ENCODE measurements at regions not wholly inside any gene's neighbourhood (a gene's known extent, or its start where the extent isn't known, plus 50 kb on each side); places are given as distances from the start of the nearest gene placed in this dataset.

GRCh38 chr13:103218253-103218652, 152.0 kb upstream of the SLC10A2 start:
- Histone ChIP-seq H3K4me1 (ENCODE audit: insufficient read depth, low read length, poor library complexity, severe bottlenecking) (no peaks in the 10 kb centered on the region), H4K20me1 (ENCODE audit: insufficient read depth, low read length) (no peaks in the 10 kb centered on the region), H2AFZ (ENCODE audit: low read length) (no peak overlapping the region), H3K36me3 (ENCODE audit: insufficient read depth, low read length) (no peaks in the 10 kb centered on the region), H3K79me2 (ENCODE audit: insufficient read depth, low read depth, low read length) (no peaks in the 10 kb centered on the region), H3K9me3 (ENCODE audit: low read length) (no peaks in the 10 kb centered on the region), H3K4me2 (ENCODE audit: low read length) (no peak overlapping the region), H3K4me3 (ENCODE audit: low read depth, low read length, poor library complexity, severe bottlenecking) (no peak overlapping the region), H3K9me2 (ENCODE audit: insufficient read depth, low read length) (no peaks in the 10 kb centered on the region), H3K27ac (ENCODE audit: low read depth, low read length, poor library complexity, severe bottlenecking) (no peak overlapping the region)
- intact Hi-C loops (cut with micrococcal nuclease; ENCODE audit: unreplicated experiment), result no loop called here
- TF ChIP-seq EZH2phosphoT487 (IDR thresholded peaks at IDR 0.05; ENCODE audit: borderline replicate concordance, low read depth, low read length), result no peak
- ChIA-PET POLR2A (no interaction called here), CTCF (ENCODE audit: unreplicated experiment) (no interaction called here)
- BruUV-seq (replicated peaks), result no TSS peak
- no peak for DNase-seq (ENCODE audit: low spot score)

GRCh38 chr13:103213152-103213551, 146.9 kb upstream of the SLC10A2 start:
- H3K4me3 ChIP-seq (ENCODE audit: low read depth, low read length, poor library complexity, severe bottlenecking), result no peak overlapping the region
- no peaks in the 10 kb centered on the region for H3K4me1 ChIP-seq (ENCODE audit: insufficient read depth, low read length, poor library complexity, severe bottlenecking)
- H3K27ac ChIP-seq (ENCODE audit: low read depth, low read length, poor library complexity, severe bottlenecking), result no peak overlapping the region
- no peak for DNase-seq (ENCODE audit: low spot score)
- H4K20me1 ChIP-seq (ENCODE audit: insufficient read depth, low read length), result no peaks in the 10 kb centered on the region
- no peaks in the 10 kb centered on the region for H3K9me3 ChIP-seq (ENCODE audit: low read length)
- H3K4me2 ChIP-seq (ENCODE audit: low read length), result no peak overlapping the region
- CTCF ChIA-PET (ENCODE audit: unreplicated experiment), result interaction anchor here (0.6 kb wide), 1 partner anchor 1837 kb away, joined by 3 read pairs; no protein-coding TSS in a partner anchor
- no peaks in the 10 kb centered on the region for H3K79me2 ChIP-seq (ENCODE audit: insufficient read depth, low read depth, low read length)
- no peak overlapping the region for H2AFZ ChIP-seq (ENCODE audit: low read length)
- intact Hi-C loops (cut with micrococcal nuclease; ENCODE audit: unreplicated experiment), result no loop called here
- no peaks in the 10 kb centered on the region for H3K36me3 ChIP-seq (ENCODE audit: insufficient read depth, low read length)
- H3K9me2 ChIP-seq (ENCODE audit: insufficient read depth, low read length), result no peaks in the 10 kb centered on the region
- no TSS peak for BruUV-seq (replicated peaks)
- POLR2A ChIA-PET, result no interaction called here
- no peak for TF ChIP-seq EZH2phosphoT487 (IDR thresholded peaks at IDR 0.05; ENCODE audit: borderline replicate concordance, low read depth, low read length)

GRCh38 chr13:103210348-103210747, 144.1 kb upstream of the SLC10A2 start:
- H4K20me1 ChIP-seq (ENCODE audit: insufficient read depth, low read length), result no peaks in the 10 kb centered on the region
- ChIA-PET POLR2A (no interaction called here), CTCF (ENCODE audit: unreplicated experiment) (no interaction called here)
- no peak overlapping the region for H3K4me3 ChIP-seq (ENCODE audit: low read depth, low read length, poor library complexity, severe bottlenecking)
- H3K9me3 ChIP-seq (ENCODE audit: low read length), result no peaks in the 10 kb centered on the region
- no TSS peak for BruUV-seq (replicated peaks)
- H3K79me2 ChIP-seq (ENCODE audit: insufficient read depth, low read depth, low read length), result no peaks in the 10 kb centered on the region
- H3K4me1 ChIP-seq (ENCODE audit: insufficient read depth, low read length, poor library complexity, severe bottlenecking), result no peaks in the 10 kb centered on the region
- H3K27ac ChIP-seq (ENCODE audit: low read depth, low read length, poor library complexity, severe bottlenecking), result no peak overlapping the region
- H2AFZ ChIP-seq (ENCODE audit: low read length), result no peak overlapping the region
- TF ChIP-seq CTCF (conservative IDR thresholded peaks at IDR 0.05; ENCODE audit: low read length) (no peak), EZH2phosphoT487 (IDR thresholded peaks at IDR 0.05; ENCODE audit: borderline replicate concordance, low read depth, low read length) (no peak)
- DNase-seq (ENCODE audit: low spot score), result no peak
- H3K4me2 ChIP-seq (ENCODE audit: low read length), result no peak overlapping the region
- intact Hi-C loops (cut with micrococcal nuclease; ENCODE audit: unreplicated experiment), result no loop called here
- no peaks in the 10 kb centered on the region for H3K9me2 ChIP-seq (ENCODE audit: insufficient read depth, low read length)
- H3K36me3 ChIP-seq (ENCODE audit: insufficient read depth, low read length), result no peaks in the 10 kb centered on the region

DNA sequence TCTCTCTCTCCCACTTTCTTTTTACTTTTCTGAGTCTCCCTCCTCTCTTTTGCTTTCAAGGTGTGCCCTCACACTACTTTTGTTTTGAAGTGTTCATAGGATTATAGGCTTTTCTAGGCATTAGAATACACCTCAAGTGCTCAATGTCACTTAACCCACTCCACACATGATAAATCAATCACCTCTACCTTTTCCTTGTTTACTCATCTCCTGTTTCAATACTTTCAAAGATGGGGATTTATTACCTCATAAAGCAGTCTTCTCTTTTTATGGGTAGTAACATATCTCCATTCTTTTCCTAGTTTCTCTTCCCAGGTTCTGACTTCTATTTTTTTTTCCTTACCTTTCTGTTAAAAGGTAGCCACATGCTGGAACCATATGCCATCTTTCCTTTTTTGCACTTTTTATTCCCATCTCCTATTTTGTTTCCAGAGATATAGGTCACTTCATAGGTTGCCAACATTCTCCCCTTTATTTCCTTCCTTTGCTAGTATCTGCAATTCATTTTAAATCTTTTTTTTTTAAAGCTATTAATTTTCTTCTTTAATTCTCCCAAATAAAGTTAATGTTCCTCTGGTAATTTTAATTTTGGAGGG, 137.6 kb upstream of the SLC10A2 start:
- CTCF ChIA-PET (ENCODE audit: unreplicated experiment), result no interaction called here

More for the DNA sequence above, 137.6 kb upstream of the SLC10A2 start:
- H3K79me2 ChIP-seq (ENCODE audit: insufficient read depth, low read depth, low read length), result no peaks in the 10 kb centered on the region
- H3K36me3 ChIP-seq (ENCODE audit: insufficient read depth, low read length), result no peaks in the 10 kb centered on the region
- no peak for TF ChIP-seq EZH2phosphoT487 (IDR thresholded peaks at IDR 0.05; ENCODE audit: borderline replicate concordance, low read depth, low read length)
- no peak for TF ChIP-seq CTCF (conservative IDR thresholded peaks at IDR 0.05; ENCODE audit: low read length)
- H4K20me1 ChIP-seq (ENCODE audit: insufficient read depth, low read length), result no peaks in the 10 kb centered on the region
- intact Hi-C loops (cut with micrococcal nuclease; ENCODE audit: unreplicated experiment), result no loop called here
- no peak overlapping the region for H3K27ac ChIP-seq (ENCODE audit: low read depth, low read length, poor library complexity, severe bottlenecking)
- H3K4me1 ChIP-seq (ENCODE audit: insufficient read depth, low read length, poor library complexity, severe bottlenecking), result no peaks in the 10 kb centered on the region
- BruUV-seq (replicated peaks), result no TSS peak
- H3K4me2 ChIP-seq (ENCODE audit: low read length), result no peak overlapping the region
- H2AFZ ChIP-seq (ENCODE audit: low read length), result no peak overlapping the region
- no peaks in the 10 kb centered on the region for H3K9me2 ChIP-seq (ENCODE audit: insufficient read depth, low read length)
- DNase-seq (ENCODE audit: low spot score), result no peak
- no peaks in the 10 kb centered on the region for H3K9me3 ChIP-seq (ENCODE audit: low read length)
- POLR2A ChIA-PET, result interaction anchor here (0.6 to 0.7 kb wide), 2 partner anchors 15 to 571 kb away, joined by 3 to 5 read pairs; no protein-coding TSS in a partner anchor
- no peak overlapping the region for H3K4me3 ChIP-seq (ENCODE audit: low read depth, low read length, poor library complexity, severe bottlenecking)

Data from OCI-LY7 (cell line).